ENCODE measurements at regions not wholly inside any gene's neighbourhood (a gene's known extent, or its start where the extent isn't known, plus 50 kb on each side); places are given as distances from the start of the nearest gene placed in this dataset.

- no peaks in the 10 kb centered on the region for H3K9me3 ChIP-seq (ENCODE audit: control insufficient read depth in 2 of 2, low read length in 2 of 2)
- no peak overlapping the region for H3K9ac ChIP-seq (ENCODE audit: low read depth in 1 of 2, low read length in 2 of 2)
- no peak overlapping the region for H3K4me3 ChIP-seq (ENCODE audit: low read length in 2 of 2)
- no peaks in the 10 kb centered on the region for H3K36me3 ChIP-seq (ENCODE audit: control insufficient read depth in 2 of 2, insufficient read depth in 2 of 2, low read length in 2 of 2)
- H3K4me1 ChIP-seq (ENCODE audit: control insufficient read depth in 2 of 2, insufficient read depth in 2 of 2, low read length in 2 of 2): peaks cover 0 to 6% of the 10 kb centered on the region in 2 donors
- H3K27me3 ChIP-seq (ENCODE audit: control insufficient read depth in 2 of 2, insufficient read depth in 2 of 2, low read length in 2 of 2): no peaks in the 10 kb centered on the region
- no peak overlapping the region for H3K27ac ChIP-seq (ENCODE audit: low read depth in 2 of 2, low read length in 2 of 2)
Measured at GRCh38 chr3:110813541-110813940, 258.1 kb upstream of the NECTIN3 start.

GRCh38 chr3:110814170-110815007, 257.2 kb upstream of the NECTIN3 start:
- no peaks in the 10 kb centered on the region for H3K9me3 ChIP-seq (ENCODE audit: control insufficient read depth in 2 of 2, low read length in 2 of 2)
- no peak overlapping the region for H3K27ac ChIP-seq (ENCODE audit: low read depth in 2 of 2, low read length in 2 of 2)
- H3K9ac ChIP-seq (ENCODE audit: low read depth in 1 of 2, low read length in 2 of 2): no peak overlapping the region
- no peak overlapping the region for H3K4me3 ChIP-seq (ENCODE audit: low read length in 2 of 2)
- no peaks in the 10 kb centered on the region for H3K27me3 ChIP-seq (ENCODE audit: control insufficient read depth in 2 of 2, insufficient read depth in 2 of 2, low read length in 2 of 2)
- no peaks in the 10 kb centered on the region for H3K36me3 ChIP-seq (ENCODE audit: control insufficient read depth in 2 of 2, insufficient read depth in 2 of 2, low read length in 2 of 2)
- H3K4me1 ChIP-seq (ENCODE audit: control insufficient read depth in 2 of 2, insufficient read depth in 2 of 2, low read length in 2 of 2): peaks cover 0 to 6% of the 10 kb centered on the region in 2 donors

GRCh38 chr3:110815008-110815583, 256.5 kb upstream of the NECTIN3 start:
- Histone ChIP-seq H3K27me3 (ENCODE audit: control insufficient read depth in 2 of 2, insufficient read depth in 2 of 2, low read length in 2 of 2) (no peaks in the 10 kb centered on the region), H3K9ac (ENCODE audit: low read depth in 1 of 2, low read length in 2 of 2) (no peak overlapping the region), H3K4me3 (ENCODE audit: low read length in 2 of 2) (no peak overlapping the region), H3K27ac (ENCODE audit: low read depth in 2 of 2, low read length in 2 of 2) (no peak overlapping the region), H3K36me3 (ENCODE audit: control insufficient read depth in 2 of 2, insufficient read depth in 2 of 2, low read length in 2 of 2) (no peaks in the 10 kb centered on the region), H3K4me1 (ENCODE audit: control insufficient read depth in 2 of 2, insufficient read depth in 2 of 2, low read length in 2 of 2) (peaks cover 0 to 6% of the 10 kb centered on the region in 2 donors), H3K9me3 (ENCODE audit: control insufficient read depth in 2 of 2, low read length in 2 of 2) (no peaks in the 10 kb centered on the region)

- no peaks in the 10 kb centered on the region for H3K9me3 ChIP-seq (ENCODE audit: control insufficient read depth in 2 of 2, low read length in 2 of 2)
- H3K27me3 ChIP-seq (ENCODE audit: control insufficient read depth in 2 of 2, insufficient read depth in 2 of 2, low read length in 2 of 2): no peaks in the 10 kb centered on the region
- peaks cover 0 to 6% of the 10 kb centered on the region in 2 donors for H3K4me1 ChIP-seq (ENCODE audit: control insufficient read depth in 2 of 2, insufficient read depth in 2 of 2, low read length in 2 of 2)
- no peak overlapping the region for H3K4me3 ChIP-seq (ENCODE audit: low read length in 2 of 2)
- no peak overlapping the region for H3K9ac ChIP-seq (ENCODE audit: low read depth in 1 of 2, low read length in 2 of 2)
- H3K36me3 ChIP-seq (ENCODE audit: control insufficient read depth in 2 of 2, insufficient read depth in 2 of 2, low read length in 2 of 2): no peaks in the 10 kb centered on the region
- H3K27ac ChIP-seq (ENCODE audit: low read depth in 2 of 2, low read length in 2 of 2): no peak overlapping the region
Measured at GRCh38 chr3:110816008-110816407, 255.6 kb upstream of the NECTIN3 start.

GRCh38 chr3:110821586-110821985, 250.0 kb upstream of the NECTIN3 start:
- Histone ChIP-seq H3K4me1 (ENCODE audit: control insufficient read depth in 2 of 2, insufficient read depth in 2 of 2, low read length in 2 of 2) (no peaks in the 10 kb centered on the region), H3K27me3 (ENCODE audit: control insufficient read depth in 2 of 2, insufficient read depth in 2 of 2, low read length in 2 of 2) (no peaks in the 10 kb centered on the region), H3K9ac (ENCODE audit: low read depth in 1 of 2, low read length in 2 of 2) (no peak overlapping the region), H3K4me3 (ENCODE audit: low read length in 2 of 2) (no peak overlapping the region), H3K36me3 (ENCODE audit: control insufficient read depth in 2 of 2, insufficient read depth in 2 of 2, low read length in 2 of 2) (no peaks in the 10 kb centered on the region), H3K27ac (ENCODE audit: low read depth in 2 of 2, low read length in 2 of 2) (no peak overlapping the region), H3K9me3 (ENCODE audit: control insufficient read depth in 2 of 2, low read length in 2 of 2) (no peaks in the 10 kb centered on the region)

- Histone ChIP-seq H3K9ac (ENCODE audit: low read depth in 1 of 2, low read length in 2 of 2) (no peak overlapping the region), H3K4me3 (ENCODE audit: low read length in 2 of 2) (no peak overlapping the region), H3K4me1 (ENCODE audit: control insufficient read depth in 2 of 2, insufficient read depth in 2 of 2, low read length in 2 of 2) (no peaks in the 10 kb centered on the region), H3K27ac (ENCODE audit: low read depth in 2 of 2, low read length in 2 of 2) (no peak overlapping the region), H3K36me3 (ENCODE audit: control insufficient read depth in 2 of 2, insufficient read depth in 2 of 2, low read length in 2 of 2) (no peaks in the 10 kb centered on the region), H3K9me3 (ENCODE audit: control insufficient read depth in 2 of 2, low read length in 2 of 2) (no peaks in the 10 kb centered on the region), H3K27me3 (ENCODE audit: control insufficient read depth in 2 of 2, insufficient read depth in 2 of 2, low read length in 2 of 2) (no peaks in the 10 kb centered on the region)
Measured at GRCh38 chr3:110822971-110823370, 248.6 kb upstream of the NECTIN3 start.

- H3K36me3 ChIP-seq (ENCODE audit: control insufficient read depth in 2 of 2, insufficient read depth in 2 of 2, low read length in 2 of 2): no peaks in the 10 kb centered on the region
- H3K4me3 ChIP-seq (ENCODE audit: low read length in 2 of 2): no peak overlapping the region
- no peak overlapping the region for H3K9ac ChIP-seq (ENCODE audit: low read depth in 1 of 2, low read length in 2 of 2)
- H3K4me1 ChIP-seq (ENCODE audit: control insufficient read depth in 2 of 2, insufficient read depth in 2 of 2, low read length in 2 of 2): no peaks in the 10 kb centered on the region
- H3K27me3 ChIP-seq (ENCODE audit: control insufficient read depth in 2 of 2, insufficient read depth in 2 of 2, low read length in 2 of 2): no peaks in the 10 kb centered on the region
- H3K9me3 ChIP-seq (ENCODE audit: control insufficient read depth in 2 of 2, low read length in 2 of 2): no peaks in the 10 kb centered on the region
- H3K27ac ChIP-seq (ENCODE audit: low read depth in 2 of 2, low read length in 2 of 2): no peak overlapping the region
Measured at GRCh38 chr3:110846971-110847370, 224.6 kb upstream of the NECTIN3 start.

GRCh38 chr3:110849064-110849463, 222.6 kb upstream of the NECTIN3 start:
- H3K36me3 ChIP-seq (ENCODE audit: control insufficient read depth in 2 of 2, insufficient read depth in 2 of 2, low read length in 2 of 2): no peaks in the 10 kb centered on the region

GRCh38 chr3:110851736-110852135, 219.9 kb upstream of the NECTIN3 start:
- no peaks in the 10 kb centered on the region for H3K27me3 ChIP-seq (ENCODE audit: control insufficient read depth in 2 of 2, insufficient read depth in 2 of 2, low read length in 2 of 2)
- no peak overlapping the region for H3K27ac ChIP-seq (ENCODE audit: low read depth in 2 of 2, low read length in 2 of 2)
- H3K9ac ChIP-seq (ENCODE audit: low read depth in 1 of 2, low read length in 2 of 2): no peak overlapping the region
- no peak overlapping the region for H3K4me3 ChIP-seq (ENCODE audit: low read length in 2 of 2)
- H3K36me3 ChIP-seq (ENCODE audit: control insufficient read depth in 2 of 2, insufficient read depth in 2 of 2, low read length in 2 of 2): no peaks in the 10 kb centered on the region
- H3K9me3 ChIP-seq (ENCODE audit: control insufficient read depth in 2 of 2, low read length in 2 of 2): no peaks in the 10 kb centered on the region
- H3K4me1 ChIP-seq (ENCODE audit: control insufficient read depth in 2 of 2, insufficient read depth in 2 of 2, low read length in 2 of 2): no peaks in the 10 kb centered on the region

More at GRCh38 chr3:110849064-110849463, 222.6 kb upstream of the NECTIN3 start:
- Histone ChIP-seq H3K4me3 (ENCODE audit: low read length in 2 of 2) (no peak overlapping the region), H3K27ac (ENCODE audit: low read depth in 2 of 2, low read length in 2 of 2) (no peak overlapping the region), H3K9me3 (ENCODE audit: control insufficient read depth in 2 of 2, low read length in 2 of 2) (no peaks in the 10 kb centered on the region), H3K27me3 (ENCODE audit: control insufficient read depth in 2 of 2, insufficient read depth in 2 of 2, low read length in 2 of 2) (no peaks in the 10 kb centered on the region), H3K4me1 (ENCODE audit: control insufficient read depth in 2 of 2, insufficient read depth in 2 of 2, low read length in 2 of 2) (no peaks in the 10 kb centered on the region), H3K9ac (ENCODE audit: low read depth in 1 of 2, low read length in 2 of 2) (no peak overlapping the region)

GRCh38 chr3:110855207-110855606, 216.4 kb upstream of the NECTIN3 start:
- Histone ChIP-seq H3K4me1 (ENCODE audit: control insufficient read depth in 2 of 2, insufficient read depth in 2 of 2, low read length in 2 of 2) (no peaks in the 10 kb centered on the region), H3K27me3 (ENCODE audit: control insufficient read depth in 2 of 2, insufficient read depth in 2 of 2, low read length in 2 of 2) (no peaks in the 10 kb centered on the region), H3K9me3 (ENCODE audit: control insufficient read depth in 2 of 2, low read length in 2 of 2) (no peaks in the 10 kb centered on the region), H3K9ac (ENCODE audit: low read depth in 1 of 2, low read length in 2 of 2) (no peak overlapping the region), H3K4me3 (ENCODE audit: low read length in 2 of 2) (no peak overlapping the region), H3K27ac (ENCODE audit: low read depth in 2 of 2, low read length in 2 of 2) (no peak overlapping the region), H3K36me3 (ENCODE audit: control insufficient read depth in 2 of 2, insufficient read depth in 2 of 2, low read length in 2 of 2) (no peaks in the 10 kb centered on the region)
